SHP77 treated with DMSO at 0.1 percent for 48 hours (cell line): ENCODE measurements at regions not wholly inside any gene's neighbourhood (a gene's known extent, or its start where the extent isn't known, plus 50 kb on each side); places are given as distances from the start of the nearest gene placed in this dataset.
"Not testable (repeated sequence)": the region's sequence is repeated elsewhere in the genome, so short reads cannot be mapped to it uniquely, and the experiment has no call there.

Source experiments
- DNase-seq: peaks from one replicate; lab custom pipeline; 2025; lab: John Stamatoyannopoulos, UW

DNA sequence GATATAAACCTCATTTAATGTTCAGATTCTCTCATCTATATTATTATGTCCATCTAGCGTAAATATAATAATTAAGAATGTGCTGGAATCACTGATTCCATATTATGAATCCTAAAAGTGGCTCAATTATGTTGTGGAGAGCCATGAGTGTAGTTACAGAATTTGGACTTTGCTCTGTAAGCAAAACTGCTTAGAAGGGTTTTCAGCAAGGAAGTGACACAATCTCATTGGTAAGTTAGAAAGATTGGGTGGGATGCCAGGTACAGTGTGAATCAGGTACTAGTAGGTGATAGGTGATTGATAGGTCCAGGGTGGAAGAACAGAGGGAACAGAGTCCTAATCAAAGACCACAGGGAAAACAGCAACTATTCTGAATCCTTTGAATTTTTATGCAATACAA, 74.9 kb upstream of the ABLIM1 start:
- DNase-seq, result no peak

DNA sequence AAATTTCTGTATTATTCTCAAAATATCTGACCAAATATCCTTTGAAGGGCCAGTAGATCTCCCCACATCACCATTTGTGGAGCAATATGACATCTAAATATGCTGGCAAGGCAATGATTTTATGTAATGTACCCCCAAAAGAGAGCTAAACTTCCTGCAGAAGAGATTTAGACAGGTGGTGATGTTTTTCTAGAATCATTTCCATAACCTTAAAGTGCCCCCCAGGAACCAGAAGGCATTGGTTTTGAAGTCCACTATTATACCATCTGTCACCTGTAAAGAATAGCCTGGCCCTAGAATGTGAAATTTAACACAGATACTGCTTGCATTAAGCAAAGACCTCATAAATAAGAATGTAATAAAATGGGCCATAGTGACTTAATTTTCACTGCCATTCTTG, 77.9 kb upstream of the ABLIM1 start:
- DNase-seq, result no peak

DNA sequence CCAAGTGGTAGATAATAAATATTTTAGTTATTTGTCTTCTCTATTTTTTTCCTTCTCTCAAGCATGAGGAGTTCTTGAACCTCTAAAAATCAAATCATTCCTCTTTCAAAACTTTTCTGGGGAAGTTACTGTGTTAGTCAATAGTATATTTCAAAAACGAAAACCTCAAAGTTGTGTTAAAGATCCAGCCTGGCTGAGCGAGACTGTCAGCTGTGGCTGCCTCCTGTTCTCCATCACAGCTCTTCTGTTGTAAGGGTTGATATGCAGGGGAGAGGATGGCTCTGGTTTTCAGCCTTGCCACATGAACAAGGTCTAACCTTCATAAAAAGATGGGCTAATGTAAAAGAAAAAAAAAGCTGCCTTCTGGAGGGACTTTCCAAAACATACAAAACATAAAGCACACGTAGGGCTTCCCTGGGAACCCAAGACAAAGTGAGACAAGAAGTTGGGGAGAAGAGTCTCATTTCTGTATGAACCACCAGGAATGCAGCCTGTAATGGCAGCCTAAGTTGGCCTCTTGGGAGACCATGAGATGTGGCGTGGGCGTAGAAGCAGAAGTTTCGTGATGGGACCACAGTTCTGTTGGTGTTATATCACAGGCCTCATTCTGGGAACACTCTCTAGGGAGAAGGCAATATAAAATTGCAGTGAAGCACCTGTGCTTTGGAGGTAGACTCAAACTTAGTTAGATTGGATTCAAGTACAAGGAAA, 77.9 kb upstream of the FHIP2A start:
- no peak for DNase-seq

DNA sequence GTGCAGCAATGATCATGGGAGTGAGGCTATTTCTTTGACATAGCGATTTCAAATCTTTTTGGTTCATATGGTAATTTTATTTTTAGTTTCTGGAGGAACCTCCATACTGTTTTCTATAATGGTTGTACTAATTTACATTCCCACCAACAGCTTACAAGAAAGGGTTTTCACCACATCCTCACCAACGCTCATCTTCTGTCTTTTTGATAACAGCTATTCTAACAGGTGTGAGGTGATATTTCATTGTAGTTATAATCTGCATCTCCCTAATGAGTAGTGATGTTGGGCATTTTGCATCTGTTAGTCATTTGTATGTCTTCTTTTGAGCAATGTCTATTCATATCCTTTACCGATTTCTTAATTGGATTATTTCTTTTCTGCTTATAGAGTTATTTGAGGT, 75.0 kb upstream of the FHIP2A start:
- DNase-seq, result no peak

DNA sequence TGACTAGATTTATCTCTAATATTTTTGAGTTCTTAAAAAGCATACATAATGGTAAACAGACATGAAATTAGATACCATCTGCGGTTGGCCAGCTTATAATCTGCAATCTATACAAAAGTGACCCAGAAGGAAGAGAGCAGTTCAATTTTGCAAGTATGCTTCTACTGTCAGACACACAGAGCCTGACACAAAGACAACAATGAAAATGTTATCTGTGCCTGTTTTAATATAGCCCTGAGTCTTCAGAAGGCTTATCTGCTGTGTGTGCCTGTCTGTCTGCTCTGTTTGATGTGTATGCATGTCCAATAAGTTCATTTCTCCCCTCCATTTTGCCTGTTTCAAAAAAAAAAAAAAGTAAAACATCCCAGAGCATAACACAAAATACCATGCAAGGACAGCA, 73.3 kb upstream of the FHIP2A start:
- no peak for DNase-seq

DNA sequence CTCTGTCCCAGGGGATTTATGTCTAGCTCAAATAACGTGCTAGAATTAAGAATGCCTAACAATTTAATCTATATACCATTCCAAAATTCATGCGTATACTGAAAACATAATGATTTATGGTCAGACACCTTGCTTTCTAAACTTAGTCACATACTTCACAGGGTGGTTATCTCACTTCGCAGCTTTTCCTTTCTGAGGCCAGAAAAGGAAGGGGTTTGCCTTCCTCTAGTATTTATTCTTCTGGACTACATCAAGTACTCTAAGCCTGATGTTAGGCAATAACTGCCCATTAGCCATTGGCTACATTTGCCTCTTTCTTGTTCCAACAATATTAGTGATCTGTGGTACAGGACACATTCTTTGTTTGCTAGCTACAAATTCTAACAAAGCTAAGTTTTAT, 72.6 kb upstream of the FHIP2A start:
- no peak for DNase-seq

DNA sequence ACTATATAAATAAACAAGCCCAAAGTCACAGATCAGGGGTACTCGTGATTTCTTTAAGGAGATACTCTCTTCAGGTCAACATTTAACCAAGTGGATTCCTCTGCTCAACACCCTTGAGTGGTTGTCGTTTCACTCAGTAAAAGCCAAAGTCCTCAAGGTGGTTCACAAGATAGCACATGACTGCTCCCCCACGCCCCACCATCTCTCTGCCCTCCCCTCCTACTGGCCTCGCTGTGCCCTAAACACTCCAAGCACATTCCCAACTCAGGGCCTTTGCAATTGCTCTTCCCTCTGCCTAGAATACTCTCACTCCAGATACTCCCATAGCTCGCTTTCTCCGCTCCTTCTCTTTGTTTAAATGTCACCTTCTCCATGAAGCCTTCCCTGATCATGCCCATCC, 72.1 kb upstream of the FHIP2A start:
- DNase-seq, result no peak

DNA sequence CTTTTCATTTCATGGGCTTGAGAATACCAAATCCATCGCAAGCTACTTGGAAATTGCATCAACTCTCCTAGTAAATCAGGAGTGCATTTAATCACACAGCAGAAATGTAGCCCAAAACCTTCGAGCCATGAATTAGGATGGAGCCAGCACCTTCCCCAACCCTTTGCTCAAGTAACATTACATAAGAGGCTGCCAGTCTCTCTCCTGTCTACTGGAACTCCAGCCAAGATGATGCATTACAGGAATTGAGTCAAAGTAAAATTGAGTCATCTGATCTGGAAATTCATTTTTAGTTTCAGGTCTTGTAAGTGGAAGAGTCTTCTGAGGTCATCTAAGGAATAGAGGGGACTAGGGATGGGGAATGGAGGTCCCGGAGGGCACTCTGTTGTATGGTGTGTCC, 69.7 kb upstream of the FHIP2A start:
- DNase-seq, result no peak

DNA sequence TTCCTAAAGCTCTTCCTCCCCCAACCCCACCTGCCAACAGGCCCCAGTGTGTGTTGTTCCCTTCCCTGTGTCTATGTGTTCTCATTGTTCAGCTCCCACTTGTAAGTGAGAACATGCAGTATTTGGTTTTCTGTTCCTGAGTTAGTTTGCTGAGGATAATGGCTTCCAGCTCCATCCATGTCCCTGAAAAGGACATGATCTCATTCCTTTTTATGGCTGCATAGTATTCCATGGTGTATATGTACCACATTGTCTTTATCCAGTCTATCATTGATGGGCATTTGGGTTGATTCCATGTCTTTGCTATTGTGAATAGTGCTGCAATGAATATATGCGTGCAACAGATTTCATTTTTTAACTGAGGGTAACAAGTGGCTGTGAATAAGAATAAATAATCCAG, 69.0 kb upstream of the FHIP2A start:
- DNase-seq, result not testable (repeated sequence)

DNA sequence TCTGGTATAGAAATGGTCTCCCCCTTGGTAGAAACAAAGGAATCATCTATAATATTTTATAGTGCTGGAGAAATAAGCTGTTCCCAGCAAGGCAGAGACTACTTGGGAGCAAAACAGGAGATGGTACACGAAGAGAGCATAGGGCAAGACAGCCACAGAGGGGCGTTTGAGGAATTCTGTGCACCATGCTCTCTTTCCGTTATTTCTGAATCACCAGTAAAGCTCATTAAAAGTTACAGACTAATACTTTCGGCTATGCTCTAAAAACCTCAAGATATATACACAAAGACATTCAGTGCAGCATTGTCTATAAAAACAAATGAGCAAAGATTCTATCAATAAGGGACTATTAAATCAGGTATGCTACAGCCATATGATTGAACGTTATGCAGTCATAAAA, 68.5 kb upstream of the FHIP2A start:
- no peak for DNase-seq

DNA sequence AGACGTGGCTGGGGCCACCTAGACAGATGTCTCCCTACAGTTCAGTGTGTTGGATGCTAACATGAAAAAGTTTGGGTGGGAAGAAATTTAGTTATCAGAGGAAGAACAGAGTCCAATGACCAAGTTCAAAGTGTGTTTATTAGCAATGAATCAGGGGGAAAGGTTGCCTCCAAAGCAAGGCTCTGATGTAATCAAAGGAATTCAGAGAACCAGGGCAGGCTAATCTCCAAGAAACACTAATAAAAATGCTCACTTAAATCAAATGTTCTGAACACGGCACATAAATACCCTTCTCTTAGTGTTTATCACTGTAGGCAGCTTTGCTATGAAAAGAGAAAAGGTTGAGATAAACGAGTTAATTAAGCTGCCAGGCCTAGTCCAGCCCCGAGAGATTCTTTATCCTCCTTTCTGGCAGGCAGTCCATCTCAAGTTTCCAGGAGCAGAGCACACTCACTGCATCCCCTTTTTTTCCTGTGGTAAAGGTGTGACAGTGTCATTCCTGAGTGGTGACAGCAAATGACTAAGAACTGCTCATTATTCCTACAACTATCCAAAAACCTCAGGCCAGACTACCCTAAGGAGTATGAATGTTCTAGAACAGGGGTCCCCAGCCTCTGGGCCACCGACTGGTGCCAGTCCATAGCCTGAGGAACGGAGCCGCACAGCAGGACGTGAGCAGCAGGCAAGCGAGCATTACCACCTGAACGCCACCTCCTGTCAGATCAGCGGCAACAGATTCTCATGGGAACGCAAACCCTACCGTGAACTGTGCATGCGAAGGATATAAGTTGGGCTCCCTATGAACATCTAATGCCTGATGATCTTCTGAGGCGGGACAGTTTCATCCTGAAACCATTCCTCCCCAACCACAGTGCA, 66.9 kb upstream of the FHIP2A start:
- DNase-seq, result no peak

DNA sequence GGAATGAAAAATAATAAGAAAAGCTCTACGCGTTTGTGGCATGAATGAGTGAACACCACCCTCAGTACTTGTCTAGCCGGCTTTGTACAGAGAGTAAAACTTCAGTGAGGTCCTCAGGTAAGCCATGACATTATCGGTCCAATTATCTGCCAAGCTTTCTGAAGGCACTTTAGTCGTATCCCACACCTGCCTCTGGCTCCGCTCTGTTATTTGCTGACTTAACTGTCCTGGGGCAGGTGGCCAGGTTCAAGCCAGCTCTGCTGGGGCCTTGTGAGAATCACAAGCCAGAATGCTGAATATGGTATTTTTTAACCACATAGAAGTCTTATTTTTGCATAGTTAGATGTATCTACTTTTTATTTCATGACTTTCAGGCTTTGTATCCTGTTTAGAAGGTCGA, 66.0 kb upstream of the FHIP2A start:
- DNase-seq, result no peak

DNA sequence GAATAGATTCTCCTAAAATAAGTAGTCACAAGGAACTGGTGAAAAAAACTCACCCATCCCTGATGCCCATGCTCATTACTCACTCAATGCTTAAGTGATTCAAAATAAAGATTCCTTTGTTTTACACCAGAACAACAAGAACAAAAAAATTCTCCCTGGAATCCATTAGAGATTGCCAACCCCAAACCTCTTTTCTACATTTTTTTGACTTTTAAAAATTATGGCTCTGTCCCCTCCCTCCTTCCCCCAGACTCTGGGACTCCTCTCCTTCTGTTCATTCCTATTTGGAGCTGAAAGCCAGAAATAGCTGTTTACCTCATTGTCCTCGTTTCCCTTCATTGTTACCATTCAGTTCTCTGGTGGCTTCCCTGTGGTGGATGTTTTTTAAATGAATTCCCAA, 63.2 kb upstream of the FHIP2A start:
- DNase-seq, result no peak

DNA sequence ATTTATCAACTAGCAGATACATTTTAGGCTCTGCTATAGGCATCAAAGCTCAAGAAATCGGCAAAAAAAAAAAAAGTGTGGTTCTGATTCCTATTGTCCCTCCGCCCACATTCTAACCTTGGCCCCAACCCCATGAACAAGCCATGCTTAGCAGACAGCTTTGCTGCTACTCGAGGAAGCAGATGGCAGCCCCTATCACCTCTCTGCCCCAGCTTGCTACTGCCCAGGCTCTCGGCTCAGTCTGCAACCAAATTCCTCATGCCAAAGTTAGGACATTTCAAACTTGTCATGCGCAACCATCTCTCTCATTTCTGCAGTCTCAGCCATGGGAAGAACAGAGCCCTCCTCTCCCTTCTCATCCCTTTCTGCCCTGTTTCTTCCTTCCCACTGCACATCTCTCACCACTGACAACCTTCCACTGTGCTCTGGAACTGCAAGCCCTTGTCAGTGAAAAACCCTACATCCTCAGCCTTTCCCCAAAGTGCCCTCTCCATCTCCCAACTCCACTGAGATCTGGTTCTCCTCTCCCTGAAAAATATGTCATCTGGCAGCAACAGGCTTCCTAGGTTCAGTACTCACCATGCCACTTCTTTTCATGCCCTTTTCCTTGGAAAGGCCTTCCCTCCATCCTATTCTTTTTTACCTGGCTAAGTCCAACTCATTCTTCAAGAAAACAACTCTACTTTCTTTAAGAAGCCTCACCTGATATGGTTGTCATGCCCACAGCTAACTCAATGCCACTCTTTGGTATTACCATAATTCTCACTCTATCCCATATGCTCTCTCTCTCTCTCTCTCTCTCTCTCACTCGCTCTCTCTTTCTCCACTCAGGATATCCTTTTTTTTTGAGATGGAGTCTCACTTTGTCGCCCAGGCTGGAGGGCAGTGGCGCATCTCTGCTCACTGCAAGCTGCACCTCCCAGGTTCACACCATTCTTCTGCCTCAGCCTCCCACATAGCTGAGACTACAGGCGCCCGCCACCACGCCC, 60.1 kb upstream of the FHIP2A start:
- DNase-seq, result no peak

DNA sequence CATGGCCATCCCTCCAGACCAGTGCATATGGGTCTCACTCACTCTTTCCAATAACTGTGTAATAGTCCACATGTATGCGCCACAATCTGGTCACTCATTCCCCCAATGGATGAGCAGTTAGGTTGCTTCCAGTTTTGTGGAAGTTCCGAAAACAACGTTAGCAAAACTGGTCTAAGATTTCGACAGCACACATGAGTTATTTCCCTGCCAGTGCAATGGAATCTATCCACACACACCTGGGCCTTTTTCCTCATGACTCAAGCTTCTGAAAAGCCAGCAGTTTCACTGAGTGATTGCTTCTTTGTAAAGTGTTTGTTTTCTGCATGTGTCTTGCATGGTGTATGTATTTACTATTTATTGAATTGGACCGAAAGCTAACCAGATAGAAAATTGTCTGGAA, 58.8 kb upstream of the FHIP2A start:
- DNase-seq, result no peak

DNA sequence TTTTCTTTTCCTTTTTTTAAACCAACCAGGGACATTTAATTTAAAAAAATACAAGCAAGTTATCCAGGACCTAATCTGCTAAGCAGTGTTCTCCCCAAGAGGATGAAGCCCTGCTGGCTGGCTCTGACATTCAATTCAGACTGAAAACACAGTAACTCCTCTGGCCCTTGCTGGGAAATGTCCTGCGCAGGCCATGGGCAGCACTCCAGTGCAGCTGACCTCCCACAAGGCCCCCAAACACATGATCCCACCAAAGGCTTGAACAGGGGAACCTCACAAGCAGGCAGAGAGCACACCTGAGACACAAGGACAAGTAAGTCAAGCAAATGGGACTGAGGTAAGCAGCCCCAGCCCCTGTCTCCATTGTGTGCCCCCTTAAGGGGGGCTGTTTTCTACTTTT, 56.9 kb upstream of the FHIP2A start:
- DNase-seq, result no peak

DNA sequence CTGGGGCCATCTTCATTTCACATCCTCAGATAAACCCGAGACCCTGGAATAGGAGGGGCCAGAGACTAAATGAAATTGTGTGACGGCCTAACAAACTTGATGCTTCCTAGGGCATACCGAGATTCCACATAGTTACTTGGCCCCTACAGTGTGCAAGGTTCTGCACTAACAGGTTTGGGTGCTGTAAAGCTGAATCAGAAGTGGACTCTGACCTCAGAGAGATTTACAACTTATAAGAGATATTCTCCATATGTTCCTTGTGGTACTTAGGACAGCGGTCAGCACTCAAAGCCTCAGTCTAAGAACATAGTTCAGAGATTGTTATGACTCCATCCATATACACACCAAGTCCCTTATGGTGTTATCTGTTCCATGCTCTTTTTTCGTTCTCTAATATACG, 55.1 kb upstream of the FHIP2A start:
- no peak for DNase-seq

DNA sequence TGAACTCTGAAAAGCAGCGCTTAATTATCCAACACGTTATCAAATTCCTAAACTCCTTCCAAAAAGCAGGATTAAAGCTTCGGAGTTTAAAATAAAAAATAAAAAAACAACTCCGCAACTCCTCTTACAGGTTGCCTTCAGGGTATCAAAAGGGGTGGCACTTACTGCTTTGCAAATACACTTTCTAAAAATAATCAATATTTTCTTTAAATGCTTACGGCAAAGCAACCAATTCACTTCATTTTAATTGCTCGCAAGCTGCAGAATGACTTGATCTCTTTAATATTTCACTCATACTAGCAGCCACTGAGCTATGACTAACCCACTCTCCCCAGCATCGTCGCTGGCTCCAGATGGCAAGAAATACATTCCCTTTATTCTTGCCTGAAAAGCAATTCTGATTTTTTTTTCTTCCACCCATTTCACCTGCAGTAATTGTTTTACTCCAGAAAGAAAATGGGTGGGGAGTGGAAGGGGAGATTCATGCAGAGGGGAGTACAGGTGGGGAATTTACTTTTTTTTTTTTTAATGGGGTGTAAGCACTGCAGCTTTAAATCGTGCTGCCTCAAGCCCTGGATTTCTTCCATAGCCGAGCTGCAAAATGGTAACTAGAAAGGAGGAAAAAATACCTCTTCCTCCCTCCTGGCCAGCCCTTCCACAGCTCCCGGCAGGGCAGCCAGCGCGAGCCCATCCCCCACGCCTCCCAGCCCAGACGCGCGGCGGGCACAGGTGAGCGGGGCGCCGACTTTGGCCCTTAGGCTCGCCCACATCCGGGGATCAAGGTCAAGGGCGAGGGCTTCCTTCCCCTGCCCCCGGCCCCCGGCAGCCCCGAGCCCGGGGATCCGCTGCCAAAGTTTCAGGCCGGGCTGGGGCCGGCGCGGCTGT, 54.2 kb upstream of the FHIP2A start:
- DNase-seq, result no peak

DNA sequence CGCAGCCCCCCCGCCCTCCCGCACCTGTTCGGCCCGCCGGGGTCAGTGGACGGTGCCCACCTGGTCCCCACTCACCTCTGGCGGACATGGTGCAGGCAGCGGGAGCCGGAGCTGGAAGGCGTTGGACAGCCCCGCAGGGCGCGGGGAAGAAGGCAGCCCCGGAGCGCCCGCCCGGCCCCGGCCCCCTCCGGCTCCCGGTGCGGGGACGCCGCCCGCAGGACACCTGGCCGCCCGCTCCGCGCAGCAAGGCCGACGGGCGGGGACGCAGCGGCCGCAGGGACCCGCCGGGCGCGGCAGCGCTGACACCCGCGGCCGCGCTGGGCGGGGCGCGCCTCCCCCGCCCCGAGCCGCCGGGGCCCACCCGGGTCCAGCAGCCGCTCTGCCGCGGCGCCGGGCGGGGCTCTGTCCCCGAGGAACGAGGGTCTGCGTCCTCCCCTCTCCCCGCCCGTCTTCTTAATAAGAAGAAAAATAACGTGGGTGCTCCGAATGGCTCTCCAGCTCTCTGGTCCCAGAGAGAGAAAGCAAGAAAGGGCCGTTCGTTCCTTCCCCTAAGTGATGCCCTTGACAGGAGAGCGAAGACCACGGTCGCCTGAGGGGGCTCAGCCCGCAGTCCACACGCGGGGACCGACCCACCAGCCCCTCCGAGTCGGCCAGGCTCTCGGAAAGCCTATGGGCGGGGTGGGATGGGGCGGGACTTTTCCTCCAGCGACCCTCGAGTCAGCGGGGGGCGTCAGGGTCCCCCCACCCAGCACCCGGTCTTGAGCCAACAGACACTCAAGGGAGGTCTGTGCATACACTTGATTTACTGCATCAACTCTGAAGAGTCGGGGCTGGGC, 53.4 kb upstream of the FHIP2A start:
- no peak for DNase-seq

DNA sequence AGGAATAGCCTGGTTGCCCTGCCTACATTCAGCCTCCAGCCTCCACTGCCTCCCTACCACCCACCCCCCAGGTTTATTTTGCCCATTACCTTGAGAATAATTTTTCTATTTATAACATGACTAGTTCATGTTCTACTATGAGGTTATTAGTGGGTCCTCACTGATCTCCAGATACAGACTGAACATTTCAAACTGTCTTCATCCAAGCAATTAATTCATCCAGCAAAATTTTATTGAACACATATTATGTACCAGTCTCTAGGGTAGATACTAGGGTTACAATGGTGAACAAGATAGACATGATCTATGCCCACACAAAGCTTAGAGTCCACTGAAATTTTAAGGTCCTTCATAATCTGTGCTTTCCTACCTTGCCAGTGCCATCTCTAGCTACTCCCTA, 51.6 kb upstream of the FHIP2A start:
- DNase-seq, result no peak

DNA sequence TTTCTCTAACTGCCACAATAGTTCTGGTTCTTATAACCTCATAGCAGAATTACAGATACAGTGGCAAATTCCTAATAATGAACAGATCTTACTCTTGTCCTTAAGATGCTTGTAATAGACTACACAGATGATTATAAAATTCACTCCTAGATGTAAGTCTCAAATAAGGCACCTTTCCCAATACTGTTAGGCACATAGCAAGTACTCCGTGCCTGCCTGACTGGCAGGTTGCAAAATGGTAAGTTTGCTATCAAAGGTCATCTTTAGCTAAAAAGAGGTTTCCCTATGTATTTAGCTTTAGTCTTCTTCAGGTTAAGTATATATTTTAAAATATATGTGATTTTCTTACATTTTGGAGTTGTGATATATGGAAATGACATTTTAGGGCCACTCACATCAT, 50.4 kb upstream of the FHIP2A start:
- DNase-seq, result no peak
